ENCODE measurements at regions not wholly inside any gene's neighbourhood (a gene's known extent, or its start where the extent isn't known, plus 50 kb on each side); places are given as distances from the start of the nearest gene placed in this dataset.
A peak's percentile ranks its signal among the peaks of the same experiment; 100 is the strongest.

DNA sequence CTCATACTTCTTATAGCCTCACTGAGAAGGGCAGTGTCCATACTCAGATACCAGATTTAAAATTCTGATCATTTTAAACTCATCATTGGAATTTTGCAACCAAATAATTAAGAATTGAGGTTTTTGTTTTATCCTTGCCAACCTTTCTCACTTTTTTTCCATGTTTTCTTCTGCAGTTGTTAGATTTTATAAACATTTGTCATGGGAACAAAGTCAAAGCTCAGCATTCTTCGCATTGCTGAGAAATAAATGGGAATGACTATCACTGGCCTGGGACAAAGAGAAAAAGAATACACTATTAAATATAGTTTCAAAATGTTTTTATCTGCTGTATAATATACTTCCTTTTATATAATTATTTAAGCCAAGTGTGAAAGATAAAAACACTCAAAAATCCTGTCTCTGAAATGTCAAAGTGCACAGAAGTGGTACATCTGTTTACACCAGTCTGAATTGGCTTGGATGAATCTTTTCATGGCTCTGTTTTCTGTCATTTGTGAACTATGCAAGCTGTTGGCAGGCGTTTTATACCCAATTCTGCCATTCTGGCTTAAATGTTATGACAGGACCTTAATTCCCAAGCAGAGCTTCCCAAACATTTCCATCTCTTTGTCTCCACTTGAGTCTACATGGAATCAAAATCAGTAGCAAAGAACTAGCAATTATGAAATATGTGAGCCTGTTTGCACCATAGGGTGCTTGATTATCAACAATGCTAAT, 249.3 kb upstream of the SYT4 start:
- TF ChIP-seq EZH2 (IDR thresholded peaks at IDR 0.05; ENCODE audit: low read length, missing control alignments), result no peak
- TF ChIP-seq, protein P1, sequence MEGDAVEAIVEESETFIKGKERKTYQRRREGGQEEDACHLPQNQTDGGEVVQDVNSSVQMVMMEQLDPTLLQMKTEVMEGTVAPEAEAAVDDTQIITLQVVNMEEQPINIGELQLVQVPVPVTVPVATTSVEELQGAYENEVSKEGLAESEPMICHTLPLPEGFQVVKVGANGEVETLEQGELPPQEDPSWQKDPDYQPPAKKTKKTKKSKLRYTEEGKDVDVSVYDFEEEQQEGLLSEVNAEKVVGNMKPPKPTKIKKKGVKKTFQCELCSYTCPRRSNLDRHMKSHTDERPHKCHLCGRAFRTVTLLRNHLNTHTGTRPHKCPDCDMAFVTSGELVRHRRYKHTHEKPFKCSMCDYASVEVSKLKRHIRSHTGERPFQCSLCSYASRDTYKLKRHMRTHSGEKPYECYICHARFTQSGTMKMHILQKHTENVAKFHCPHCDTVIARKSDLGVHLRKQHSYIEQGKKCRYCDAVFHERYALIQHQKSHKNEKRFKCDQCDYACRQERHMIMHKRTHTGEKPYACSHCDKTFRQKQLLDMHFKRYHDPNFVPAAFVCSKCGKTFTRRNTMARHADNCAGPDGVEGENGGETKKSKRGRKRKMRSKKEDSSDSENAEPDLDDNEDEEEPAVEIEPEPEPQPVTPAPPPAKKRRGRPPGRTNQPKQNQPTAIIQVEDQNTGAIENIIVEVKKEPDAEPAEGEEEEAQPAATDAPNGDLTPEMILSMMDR (conservative IDR thresholded peaks at IDR 0.05 in 1 of 2, IDR thresholded peaks at IDR 0.05 in 1 of 2; ENCODE audit: low read depth in 1 of 2, low read length in 2 of 2), result no peak
- no peak overlapping the region for H3K27ac ChIP-seq (ENCODE audit: insufficient read depth, low read length)
- H4K20me1 ChIP-seq (ENCODE audit: control insufficient read depth, extremely low read depth, insufficient read depth, low read length), result no peaks in the 10 kb centered on the region
- H3K79me2 ChIP-seq (ENCODE audit: control insufficient read depth, insufficient read depth, low read length), result no peaks in the 10 kb centered on the region
- no peaks in the 10 kb centered on the region for H3K4me1 ChIP-seq (ENCODE audit: control insufficient read depth, extremely low read depth, insufficient read depth, low read length)
- no peak overlapping the region for H3K4me3 ChIP-seq (replicated peaks in 1 of 4; ENCODE audit: control extremely low read depth in 1 of 4, insufficient read depth in 1 of 4, low read depth in 3 of 4, low read length in 4 of 4)
- DNase-seq (ENCODE audit: low read depth in 2 of 2), result peak in 1 of 2 donors; percentile 20
- no peak overlapping the region for H3K4me2 ChIP-seq (ENCODE audit: extremely low read depth, insufficient read depth, low read length)
- no peak overlapping the region for H2AFZ ChIP-seq (ENCODE audit: low read length)
- H3K27me3 ChIP-seq (ENCODE audit: control insufficient read depth, insufficient read depth, low read length), result no peaks in the 10 kb centered on the region
- H3K36me3 ChIP-seq (ENCODE audit: control insufficient read depth, insufficient read depth, low read length), result no peaks in the 10 kb centered on the region
- H3K9me3 ChIP-seq (ENCODE audit: control insufficient read depth, insufficient read depth, low read depth, low read length), result no peaks in the 10 kb centered on the region
- H3K9ac ChIP-seq (ENCODE audit: insufficient read depth, low read length), result no peak overlapping the region

DNA sequence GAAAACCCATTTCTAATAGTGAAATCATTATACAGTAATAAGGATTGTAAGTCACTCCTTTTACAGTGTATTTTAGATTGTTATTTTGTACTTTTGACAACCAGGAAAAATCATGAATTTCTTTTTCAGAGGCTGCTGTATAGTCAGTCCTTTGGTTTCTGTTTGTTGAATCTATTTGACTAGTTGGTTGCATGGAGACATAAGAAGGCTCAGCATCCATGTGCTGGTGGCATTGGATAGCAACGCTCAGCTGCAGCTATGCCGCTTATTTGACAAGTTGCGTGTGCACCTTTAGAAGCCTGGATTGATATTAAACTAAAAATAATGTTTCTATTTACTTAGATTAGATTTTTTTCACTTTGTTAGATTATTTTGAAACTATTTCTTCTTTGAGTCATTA, 254.1 kb upstream of the SYT4 start:
- no peak for DNase-seq (ENCODE audit: low read depth in 2 of 2)
- Histone ChIP-seq H3K27ac (ENCODE audit: insufficient read depth, low read length) (no peak overlapping the region), H3K4me1 (ENCODE audit: control insufficient read depth, extremely low read depth, insufficient read depth, low read length) (no peaks in the 10 kb centered on the region), H3K9ac (ENCODE audit: insufficient read depth, low read length) (no peak overlapping the region), H3K4me2 (ENCODE audit: extremely low read depth, insufficient read depth, low read length) (no peak overlapping the region), H2AFZ (ENCODE audit: low read length) (no peak overlapping the region), H3K36me3 (ENCODE audit: control insufficient read depth, insufficient read depth, low read length) (no peaks in the 10 kb centered on the region), H3K9me3 (ENCODE audit: control insufficient read depth, insufficient read depth, low read depth, low read length) (no peaks in the 10 kb centered on the region), H3K79me2 (ENCODE audit: control insufficient read depth, insufficient read depth, low read length) (no peaks in the 10 kb centered on the region), H3K4me3 (replicated peaks in 1 of 4; ENCODE audit: control extremely low read depth in 1 of 4, insufficient read depth in 1 of 4, low read depth in 3 of 4, low read length in 4 of 4) (no peak overlapping the region), H3K27me3 (ENCODE audit: control insufficient read depth, insufficient read depth, low read length) (no peaks in the 10 kb centered on the region), H4K20me1 (ENCODE audit: control insufficient read depth, extremely low read depth, insufficient read depth, low read length) (no peaks in the 10 kb centered on the region)
- TF ChIP-seq, protein P1 (conservative IDR thresholded peaks at IDR 0.05 in 1 of 2, IDR thresholded peaks at IDR 0.05 in 1 of 2; ENCODE audit: low read depth in 1 of 2, low read length in 2 of 2), result no peak
- TF ChIP-seq EZH2 (IDR thresholded peaks at IDR 0.05; ENCODE audit: low read length, missing control alignments), result no peak

GRCh38 chr18:43533371-43533770, 256.1 kb upstream of the SYT4 start:
- H3K4me1 ChIP-seq (ENCODE audit: control insufficient read depth, extremely low read depth, insufficient read depth, low read length), result no peaks in the 10 kb centered on the region
- H3K27ac ChIP-seq (ENCODE audit: insufficient read depth, low read length), result no peak overlapping the region
- no peaks in the 10 kb centered on the region for H3K9me3 ChIP-seq (ENCODE audit: control insufficient read depth, insufficient read depth, low read depth, low read length)
- no peak overlapping the region for H3K4me3 ChIP-seq (replicated peaks in 1 of 4; ENCODE audit: control extremely low read depth in 1 of 4, insufficient read depth in 1 of 4, low read depth in 3 of 4, low read length in 4 of 4)
- peak in 1 of 2 donors; percentile 23 for DNase-seq (ENCODE audit: low read depth in 2 of 2)
- H3K36me3 ChIP-seq (ENCODE audit: control insufficient read depth, insufficient read depth, low read length), result no peaks in the 10 kb centered on the region
- no peak overlapping the region for H2AFZ ChIP-seq (ENCODE audit: low read length)
- H3K27me3 ChIP-seq (ENCODE audit: control insufficient read depth, insufficient read depth, low read length), result no peaks in the 10 kb centered on the region
- no peaks in the 10 kb centered on the region for H4K20me1 ChIP-seq (ENCODE audit: control insufficient read depth, extremely low read depth, insufficient read depth, low read length)
- H3K79me2 ChIP-seq (ENCODE audit: control insufficient read depth, insufficient read depth, low read length), result no peaks in the 10 kb centered on the region
- no peak for TF ChIP-seq EZH2 (IDR thresholded peaks at IDR 0.05; ENCODE audit: low read length, missing control alignments)
- TF ChIP-seq, protein P1 (conservative IDR thresholded peaks at IDR 0.05 in 1 of 2, IDR thresholded peaks at IDR 0.05 in 1 of 2; ENCODE audit: low read depth in 1 of 2, low read length in 2 of 2), result no peak
- H3K9ac ChIP-seq (ENCODE audit: insufficient read depth, low read length), result no peak overlapping the region
- no peak overlapping the region for H3K4me2 ChIP-seq (ENCODE audit: extremely low read depth, insufficient read depth, low read length)
